RKO (cell line): ENCODE measurements at regions not wholly inside any gene's neighbourhood (a gene's known extent, or its start where the extent isn't known, plus 50 kb on each side); places are given as distances from the start of the nearest gene placed in this dataset.
A peak's percentile ranks its signal among the peaks of the same experiment; 100 is the strongest.

ENCODE experiments used
- DNase-seq: peaks from one replicate; pipeline ENCODE4 v3.0.0-alpha.2; 2016; ENCODE audit warnings: low spot score

- no peak for DNase-seq
These were observed 476.9 kb upstream of the SMIM21 start for GRCh38 chr18:75904416-75904815.

- no peak for DNase-seq
These were observed 471.1 kb upstream of the SMIM21 start for GRCh38 chr18:75898651-75899050.

GRCh38 chr18:75897386-75897785 is 469.9 kb upstream of the SMIM21 start:
- DNase-seq, result no peak

- peak; percentile 20 for DNase-seq
These were observed 469.4 kb upstream of the SMIM21 start for GRCh38 chr18:75896865-75897264.

GRCh38 chr18:75895135-75895534 is 467.6 kb upstream of the SMIM21 start:
- DNase-seq, result no peak

GRCh38 chr18:75884728-75885127 is 457.2 kb upstream of the SMIM21 start:
- DNase-seq, result no peak

- DNase-seq, result no peak
These were observed 453.5 kb upstream of the SMIM21 start for GRCh38 chr18:75880925-75881504.

- no peak for DNase-seq
These were observed 452.8 kb upstream of the SMIM21 start for GRCh38 chr18:75880266-75880665.

GRCh38 chr18:75879196-75879595 is 451.7 kb upstream of the SMIM21 start:
- peak; percentile 2 for DNase-seq

GRCh38 chr18:75875559-75875958 is 448.1 kb upstream of the SMIM21 start:
- no peak for DNase-seq

- no peak for DNase-seq
These were observed 447.0 kb upstream of the SMIM21 start for GRCh38 chr18:75874401-75875089.

GRCh38 chr18:75871596-75871995 is 444.1 kb upstream of the SMIM21 start:
- DNase-seq, result no peak

GRCh38 chr18:75869162-75869561 is 441.7 kb upstream of the SMIM21 start:
- DNase-seq, result no peak

GRCh38 chr18:75868031-75868430 is 440.5 kb upstream of the SMIM21 start:
- DNase-seq, result no peak

- no peak for DNase-seq
These were observed 438.1 kb upstream of the SMIM21 start for GRCh38 chr18:75865639-75866038.

GRCh38 chr18:75864816-75865215 is 437.3 kb upstream of the SMIM21 start:
- no peak for DNase-seq

GRCh38 chr18:75863696-75864095 is 436.2 kb upstream of the SMIM21 start:
- no peak for DNase-seq

- DNase-seq, result no peak
These were observed 435.0 kb upstream of the SMIM21 start for GRCh38 chr18:75862458-75862857.

- DNase-seq, result no peak
These were observed 432.7 kb upstream of the SMIM21 start for GRCh38 chr18:75860166-75860565.

- DNase-seq, result no peak
These were observed 432.0 kb upstream of the SMIM21 start for GRCh38 chr18:75859533-75859932.

GRCh38 chr18:75858754-75859153 is 431.3 kb upstream of the SMIM21 start:
- no peak for DNase-seq

GRCh38 chr18:75857558-75857957 is 430.1 kb upstream of the SMIM21 start:
- DNase-seq, result no peak

- no peak for DNase-seq
These were observed 427.3 kb upstream of the SMIM21 start for GRCh38 chr18:75854808-75855207.

- DNase-seq, result no peak
These were observed 426.7 kb upstream of the SMIM21 start for GRCh38 chr18:75854174-75854573.
